ENCODE measurements at regions not wholly inside any gene's neighbourhood (a gene's known extent, or its start where the extent isn't known, plus 50 kb on each side); places are given as distances from the start of the nearest gene placed in this dataset.

DNA sequence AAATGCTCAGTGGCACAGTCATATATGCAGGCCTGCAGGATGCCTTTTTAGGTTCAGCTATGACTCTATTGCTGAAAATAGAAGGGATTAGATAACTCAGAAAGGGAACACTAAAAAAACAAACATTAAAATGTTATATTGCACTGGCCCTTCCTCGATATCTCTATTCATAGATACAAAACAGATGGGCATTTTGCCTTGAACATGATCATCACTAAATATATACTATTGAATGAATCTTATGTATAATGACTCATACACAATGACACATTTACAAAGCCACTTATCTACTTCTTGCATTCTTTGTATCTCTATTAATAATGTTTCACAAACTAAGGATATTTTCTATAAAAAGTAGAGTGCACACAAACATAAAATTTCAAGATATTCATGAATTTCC lies 2352.8 kb upstream of the RAG2 start:
- no peak overlapping the region for H3K27ac ChIP-seq
- no peak for DNase-seq (ENCODE audit: low read depth in 1 of 2, low spot score in 1 of 2)
- H3K4me1 ChIP-seq (ENCODE audit: low read depth): peaks cover 5% of the 10 kb centered on the region
- H3K27me3 ChIP-seq: no peaks in the 10 kb centered on the region
- no peaks in the 10 kb centered on the region for H3K9me3 ChIP-seq (ENCODE audit: low read depth)
- H3K4me3 ChIP-seq: no peak overlapping the region
- no peaks in the 10 kb centered on the region for H3K36me3 ChIP-seq
- TF ChIP-seq, protein P1, sequence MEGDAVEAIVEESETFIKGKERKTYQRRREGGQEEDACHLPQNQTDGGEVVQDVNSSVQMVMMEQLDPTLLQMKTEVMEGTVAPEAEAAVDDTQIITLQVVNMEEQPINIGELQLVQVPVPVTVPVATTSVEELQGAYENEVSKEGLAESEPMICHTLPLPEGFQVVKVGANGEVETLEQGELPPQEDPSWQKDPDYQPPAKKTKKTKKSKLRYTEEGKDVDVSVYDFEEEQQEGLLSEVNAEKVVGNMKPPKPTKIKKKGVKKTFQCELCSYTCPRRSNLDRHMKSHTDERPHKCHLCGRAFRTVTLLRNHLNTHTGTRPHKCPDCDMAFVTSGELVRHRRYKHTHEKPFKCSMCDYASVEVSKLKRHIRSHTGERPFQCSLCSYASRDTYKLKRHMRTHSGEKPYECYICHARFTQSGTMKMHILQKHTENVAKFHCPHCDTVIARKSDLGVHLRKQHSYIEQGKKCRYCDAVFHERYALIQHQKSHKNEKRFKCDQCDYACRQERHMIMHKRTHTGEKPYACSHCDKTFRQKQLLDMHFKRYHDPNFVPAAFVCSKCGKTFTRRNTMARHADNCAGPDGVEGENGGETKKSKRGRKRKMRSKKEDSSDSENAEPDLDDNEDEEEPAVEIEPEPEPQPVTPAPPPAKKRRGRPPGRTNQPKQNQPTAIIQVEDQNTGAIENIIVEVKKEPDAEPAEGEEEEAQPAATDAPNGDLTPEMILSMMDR (IDR thresholded peaks at IDR 0.05; ENCODE audit: low read depth, low read length): no peak

DNA sequence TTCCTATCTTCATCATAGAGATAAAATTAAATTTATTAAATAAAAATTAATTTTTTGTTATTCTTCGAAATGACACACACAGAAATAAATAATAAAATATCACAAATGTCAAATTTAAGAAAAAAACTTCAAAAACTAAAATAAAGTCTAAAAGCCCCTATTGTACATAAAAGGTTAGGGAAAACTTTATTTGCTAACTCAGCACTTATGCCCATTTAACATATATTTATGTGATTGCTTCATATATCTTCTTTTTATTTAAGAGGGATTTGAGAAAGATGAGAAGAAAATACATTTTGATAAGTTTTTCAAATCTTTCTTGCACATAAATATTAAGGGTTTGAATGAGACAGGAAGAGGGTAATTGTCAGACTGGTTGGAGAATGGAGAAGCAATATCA lies 2350.4 kb upstream of the RAG2 start:
- H3K4me1 ChIP-seq (ENCODE audit: low read depth): no peaks in the 10 kb centered on the region
- H3K27me3 ChIP-seq: no peaks in the 10 kb centered on the region
- TF ChIP-seq, protein P1 (IDR thresholded peaks at IDR 0.05; ENCODE audit: low read depth, low read length): no peak
- DNase-seq (ENCODE audit: low read depth in 1 of 2, low spot score in 1 of 2): no peak
- H3K36me3 ChIP-seq: no peaks in the 10 kb centered on the region
- no peaks in the 10 kb centered on the region for H3K9me3 ChIP-seq (ENCODE audit: low read depth)
- H3K27ac ChIP-seq: no peak overlapping the region
- no peak overlapping the region for H3K4me3 ChIP-seq

GRCh38 chr11:38937709-38938108 lies 2339.7 kb upstream of the RAG2 start:
- H3K27me3 ChIP-seq: no peaks in the 10 kb centered on the region
- H3K4me1 ChIP-seq (ENCODE audit: low read depth): no peaks in the 10 kb centered on the region
- H3K9me3 ChIP-seq (ENCODE audit: low read depth): no peaks in the 10 kb centered on the region
- H3K36me3 ChIP-seq: no peaks in the 10 kb centered on the region
- TF ChIP-seq, protein P1 (IDR thresholded peaks at IDR 0.05; ENCODE audit: low read depth, low read length): no peak
- no peak for DNase-seq (ENCODE audit: low read depth in 1 of 2, low spot score in 1 of 2)
- H3K4me3 ChIP-seq: no peak overlapping the region
- no peak overlapping the region for H3K27ac ChIP-seq

DNA sequence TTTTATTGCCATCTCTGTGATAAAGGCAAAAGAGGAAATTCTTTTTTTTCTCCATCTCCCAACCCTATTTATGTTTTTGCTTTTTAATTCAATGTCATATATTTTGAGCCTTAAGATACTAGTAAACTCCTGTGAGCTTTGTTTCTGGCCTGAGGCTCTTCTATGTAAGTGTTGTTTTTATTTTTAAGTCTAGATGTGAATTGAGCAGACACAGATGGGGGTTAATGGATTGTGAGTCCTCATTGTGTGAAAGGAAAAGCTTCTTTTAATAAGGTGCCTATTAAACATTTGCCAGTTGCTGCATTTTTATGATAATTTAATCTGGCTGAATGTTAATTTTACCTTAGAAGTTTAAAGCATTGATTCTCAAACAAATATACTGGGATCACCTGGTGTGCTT lies 2337.9 kb upstream of the RAG2 start:
- H3K4me3 ChIP-seq: no peak overlapping the region
- TF ChIP-seq, protein P1 (IDR thresholded peaks at IDR 0.05; ENCODE audit: low read depth, low read length): no peak
- no peak for DNase-seq (ENCODE audit: low read depth in 1 of 2, low spot score in 1 of 2)
- no peaks in the 10 kb centered on the region for H3K9me3 ChIP-seq (ENCODE audit: low read depth)
- no peaks in the 10 kb centered on the region for H3K36me3 ChIP-seq
- no peaks in the 10 kb centered on the region for H3K27me3 ChIP-seq
- no peak overlapping the region for H3K27ac ChIP-seq
- no peaks in the 10 kb centered on the region for H3K4me1 ChIP-seq (ENCODE audit: low read depth)

- no peaks in the 10 kb centered on the region for H3K4me1 ChIP-seq (ENCODE audit: low read depth)
- H3K27ac ChIP-seq: no peak overlapping the region
- H3K9me3 ChIP-seq (ENCODE audit: low read depth): no peaks in the 10 kb centered on the region
- H3K27me3 ChIP-seq: no peaks in the 10 kb centered on the region
- DNase-seq (ENCODE audit: low read depth in 1 of 2, low spot score in 1 of 2): no peak
- H3K36me3 ChIP-seq: no peaks in the 10 kb centered on the region
- H3K4me3 ChIP-seq: no peak overlapping the region
- TF ChIP-seq, protein P1 (IDR thresholded peaks at IDR 0.05; ENCODE audit: low read depth, low read length): no peak
Observed at GRCh38 chr11:38927993-38928392, 2330.0 kb upstream of the RAG2 start.

DNA sequence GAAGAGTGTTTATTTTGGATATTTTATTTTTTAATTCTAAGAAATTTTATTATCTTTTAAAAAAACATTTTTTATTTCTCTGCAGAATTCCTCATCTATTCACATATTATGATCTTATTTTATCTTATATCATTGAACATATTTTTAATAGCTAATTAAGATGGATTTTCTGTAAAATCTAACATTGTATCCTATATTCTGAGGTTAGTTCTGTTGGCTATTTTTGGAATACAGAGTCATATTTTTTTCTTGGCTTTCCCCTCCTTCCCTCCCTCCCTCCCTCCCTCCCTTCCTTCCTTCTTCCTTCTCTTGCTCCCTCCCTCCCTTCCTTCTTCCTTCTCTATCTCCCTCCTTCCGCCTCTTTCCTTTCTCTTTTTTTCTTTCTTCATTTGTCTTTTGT lies 2326.6 kb upstream of the RAG2 start:
- no peak overlapping the region for H3K4me3 ChIP-seq

More for the DNA sequence above, 2326.6 kb upstream of the RAG2 start:
- TF ChIP-seq, protein P1 (IDR thresholded peaks at IDR 0.05; ENCODE audit: low read depth, low read length): no peak
- Histone ChIP-seq H3K9me3 (ENCODE audit: low read depth) (no peaks in the 10 kb centered on the region), H3K27me3 (no peaks in the 10 kb centered on the region), H3K27ac (no peak overlapping the region), H3K36me3 (no peaks in the 10 kb centered on the region), H3K4me1 (ENCODE audit: low read depth) (no peaks in the 10 kb centered on the region)
- DNase-seq (ENCODE audit: low read depth in 1 of 2, low spot score in 1 of 2): no peak
